ENCODE measurements at regions not wholly inside any gene's neighbourhood (a gene's known extent, or its start where the extent isn't known, plus 50 kb on each side); places are given as distances from the start of the nearest gene placed in this dataset.

GRCh38 chr18:72152935-72153334, 391.2 kb downstream of the CBLN2 start:
- intact Hi-C loops (cut with DNase I) = no loop called here
- Histone ChIP-seq H3K36me3 (no peaks in the 10 kb centered on the region), H3K4me1 (no peaks in the 10 kb centered on the region), H3K4me3 (no peak overlapping the region), H3K9me3 (no peaks in the 10 kb centered on the region), H3K27ac (no peak overlapping the region), H3K27me3 (no peaks in the 10 kb centered on the region)
- no peak for DNase-seq (ENCODE audit: extremely low spot score in 2 of 2)
- TF ChIP-seq CTCF (IDR thresholded peaks at IDR 0.05) = no peak
- no peak for TF ChIP-seq POLR2AphosphoS5 (IDR thresholded peaks at IDR 0.05; ENCODE audit: insufficient read depth in 1 of 2, low read depth in 1 of 2)
- TF ChIP-seq POLR2A (IDR thresholded peaks at IDR 0.05) = no peak

- intact Hi-C loops (cut with DNase I) = no loop called here
- H3K36me3 ChIP-seq = no peaks in the 10 kb centered on the region
- no peaks in the 10 kb centered on the region for H3K27me3 ChIP-seq
- TF ChIP-seq POLR2A (IDR thresholded peaks at IDR 0.05) (no peak), CTCF (IDR thresholded peaks at IDR 0.05) (no peak), POLR2AphosphoS5 (IDR thresholded peaks at IDR 0.05; ENCODE audit: insufficient read depth in 1 of 2, low read depth in 1 of 2) (no peak)
- H3K4me3 ChIP-seq = no peak overlapping the region
- no peak overlapping the region for H3K27ac ChIP-seq
- DNase-seq (ENCODE audit: extremely low spot score in 2 of 2) = no peak
- H3K9me3 ChIP-seq = no peaks in the 10 kb centered on the region
- no peaks in the 10 kb centered on the region for H3K4me1 ChIP-seq
These were observed 396.3 kb downstream of the CBLN2 start for GRCh38 chr18:72147830-72148229.

- Histone ChIP-seq H3K4me1 (no peaks in the 10 kb centered on the region), H3K27me3 (no peaks in the 10 kb centered on the region), H3K27ac (no peak overlapping the region), H3K4me3 (no peak overlapping the region), H3K36me3 (no peaks in the 10 kb centered on the region), H3K9me3 (no peaks in the 10 kb centered on the region)
- no peak for TF ChIP-seq POLR2A (IDR thresholded peaks at IDR 0.05)
- TF ChIP-seq CTCF (IDR thresholded peaks at IDR 0.05) = no peak
- no peak for DNase-seq (ENCODE audit: extremely low spot score in 2 of 2)
- intact Hi-C loops (cut with DNase I) = no loop called here
These were observed 404.1 kb downstream of the CBLN2 start for GRCh38 chr18:72140007-72140406.

GRCh38 chr18:72128649-72129048, 415.5 kb downstream of the CBLN2 start:
- TF ChIP-seq POLR2AphosphoS5 (IDR thresholded peaks at IDR 0.05; ENCODE audit: insufficient read depth in 1 of 2, low read depth in 1 of 2) (no peak), CTCF (IDR thresholded peaks at IDR 0.05) (no peak), POLR2A (IDR thresholded peaks at IDR 0.05) (no peak)
- Histone ChIP-seq H3K27me3 (no peaks in the 10 kb centered on the region), H3K27ac (no peak overlapping the region), H3K36me3 (no peaks in the 10 kb centered on the region), H3K4me1 (no peaks in the 10 kb centered on the region), H3K4me3 (no peak overlapping the region), H3K9me3 (no peaks in the 10 kb centered on the region)
- intact Hi-C loops (cut with DNase I) = no loop called here
- DNase-seq (ENCODE audit: extremely low spot score in 2 of 2) = no peak

GRCh38 chr18:72122103-72122502, 422.0 kb downstream of the CBLN2 start:
- H3K9me3 ChIP-seq = no peaks in the 10 kb centered on the region
- H3K4me1 ChIP-seq = no peaks in the 10 kb centered on the region
- no peak overlapping the region for H3K4me3 ChIP-seq
- H3K36me3 ChIP-seq = no peaks in the 10 kb centered on the region
- intact Hi-C loops (cut with DNase I) = no loop called here
- no peak for TF ChIP-seq POLR2A (IDR thresholded peaks at IDR 0.05)
- TF ChIP-seq CTCF (IDR thresholded peaks at IDR 0.05) = no peak
- TF ChIP-seq POLR2AphosphoS5 (IDR thresholded peaks at IDR 0.05; ENCODE audit: insufficient read depth in 1 of 2, low read depth in 1 of 2) = no peak
- H3K27ac ChIP-seq = no peak overlapping the region
- no peak for DNase-seq (ENCODE audit: extremely low spot score in 2 of 2)
- no peaks in the 10 kb centered on the region for H3K27me3 ChIP-seq
